GM12891 (cell line): ENCODE measurements at regions not wholly inside any gene's neighbourhood (a gene's known extent, or its start where the extent isn't known, plus 50 kb on each side); places are given as distances from the start of the nearest gene placed in this dataset.

Experiments used
- PAX5 ChIP-seq: IDR thresholded peaks from 2 replicates; pipeline ENCODE4 v1.6.1; 2011; ENCODE audit warnings: low read length, moderate library complexity, mild to moderate bottlenecking; ENCODE audit not compliant: insufficient read depth, severe bottlenecking
- POLR2A ChIP-seq: IDR thresholded peaks from 2 replicates; pipeline ENCODE4 v1.6.1; 2011; ENCODE audit warnings: low read depth, low read length, control low read depth
- POLR2AphosphoS5 ChIP-seq: IDR thresholded peaks from 2 replicates; pipeline ENCODE4 v1.6.1; 2011; ENCODE audit warnings: low read depth, low read length, control low read depth
- SPI1 ChIP-seq: IDR thresholded peaks from 2 replicates; pipeline ENCODE4 v1.6.1; 2011; ENCODE audit warnings: low read depth, low read length, control low read depth
- TAF1 ChIP-seq: IDR thresholded peaks from 2 replicates; pipeline ENCODE4 v1.6.1; 2011; ENCODE audit warnings: low read depth, low read length, control low read depth

- TF ChIP-seq POLR2AphosphoS5: no peak
- no peak for TF ChIP-seq POLR2A
- TF ChIP-seq PAX5: no peak
- no peak for TF ChIP-seq TAF1
- TF ChIP-seq SPI1: no peak
These were observed 146.5 kb downstream of the COPS8 start for GRCh38 chr2:237232166-237232565.
